ENCODE measurements at regions not wholly inside any gene's neighbourhood (a gene's known extent, or its start where the extent isn't known, plus 50 kb on each side); places are given as distances from the start of the nearest gene placed in this dataset.

- no peak for DNase-seq
- ATAC-seq, result no peak
- intact Hi-C loops (cut with DNase I, micrococcal nuclease), result no loop called here
These were observed 70.8 kb upstream of the FOXC1 start for GRCh38 chr6:1538810-1539478.

GRCh38 chr6:1540864-1541521 is 68.7 kb upstream of the FOXC1 start:
- ATAC-seq (no peak), DNase-seq (no peak)
- intact Hi-C loops (cut with DNase I, micrococcal nuclease), result no loop called here

- intact Hi-C loops (cut with DNase I, micrococcal nuclease), result no loop called here
- ATAC-seq, result no peak
- no peak for DNase-seq
These were observed 67.4 kb upstream of the FOXC1 start for GRCh38 chr6:1542335-1542734.

- ATAC-seq (no peak), DNase-seq (no peak)
- intact Hi-C loops (cut with DNase I, micrococcal nuclease), result no loop called here
These were observed 67.0 kb upstream of the FOXC1 start for GRCh38 chr6:1542764-1543163.

- ATAC-seq (no peak), DNase-seq (no peak)
- intact Hi-C loops (cut with DNase I, micrococcal nuclease), result no loop called here
These were observed 65.7 kb upstream of the FOXC1 start for GRCh38 chr6:1544000-1544399.

GRCh38 chr6:1544603-1545002 is 65.1 kb upstream of the FOXC1 start:
- intact Hi-C loops (cut with DNase I, micrococcal nuclease), result no loop called here
- ATAC-seq (no peak), DNase-seq (no peak)

GRCh38 chr6:1545654-1546053 is 64.1 kb upstream of the FOXC1 start:
- intact Hi-C loops (cut with DNase I, micrococcal nuclease), result no loop called here
- no peak for ATAC-seq
- no peak for DNase-seq

- ATAC-seq, result no peak
- no peak for DNase-seq
- intact Hi-C loops (cut with DNase I, micrococcal nuclease), result no loop called here
These were observed 61.9 kb upstream of the FOXC1 start for GRCh38 chr6:1547785-1548184.

GRCh38 chr6:1551249-1551648 is 58.5 kb upstream of the FOXC1 start:
- no peak for ATAC-seq
- no peak for DNase-seq
- intact Hi-C loops (cut with DNase I, micrococcal nuclease), result no loop called here

GRCh38 chr6:1552296-1552761 is 57.4 kb upstream of the FOXC1 start:
- intact Hi-C loops (cut with DNase I, micrococcal nuclease), result no loop called here
- peak; percentile 69 for ATAC-seq
- no peak for DNase-seq

- intact Hi-C loops (cut with DNase I, micrococcal nuclease), result no loop called here
- DNase-seq (no peak), ATAC-seq (no peak)
These were observed 56.1 kb upstream of the FOXC1 start for GRCh38 chr6:1553562-1554083.

- no peak for DNase-seq
- intact Hi-C loops (cut with DNase I, micrococcal nuclease), result no loop called here
- no peak for ATAC-seq
These were observed 55.6 kb upstream of the FOXC1 start for GRCh38 chr6:1554141-1554475.

GRCh38 chr6:1554476-1555310 is 55.0 kb upstream of the FOXC1 start:
- intact Hi-C loops (cut with DNase I, micrococcal nuclease), result no loop called here
- ATAC-seq (peak; percentile 69), DNase-seq (peak; percentile 39 to 74)

GRCh38 chr6:1558388-1558787 is 51.3 kb upstream of the FOXC1 start:
- no peak for ATAC-seq
- intact Hi-C loops (cut with DNase I, micrococcal nuclease), result no loop called here

More at GRCh38 chr6:1558388-1558787, 51.3 kb upstream of the FOXC1 start:
- DNase-seq, result no peak
